SK-N-SH (cell line): ENCODE measurements at regions not wholly inside any gene's neighbourhood (a gene's known extent, or its start where the extent isn't known, plus 50 kb on each side); places are given as distances from the start of the nearest gene placed in this dataset.

ENCODE experiments used
- ELF1 ChIP-seq: IDR thresholded peaks from 2 replicates; pipeline ENCODE4 v1.4.0; 2012
- EP300 ChIP-seq, 2 experiments: IDR thresholded peaks; 2 replicates each; pipeline versions ENCODE4 v1.4.0 to v1.6.1; 2012; ENCODE audit warnings: borderline replicate concordance in 1 of 2, low read depth in 1 of 2, low read length in 1 of 2
- EZH2phosphoT487 ChIP-seq: fragments of 200-600 bp; sonication (generic); IDR thresholded peaks from 2 replicates; pipeline ENCODE4 v1.6.1; 2017; ENCODE audit warnings: low read depth, mixed run types, mild to moderate bottlenecking, antibody characterized with exemption, moderate library complexity, borderline replicate concordance
- FOXJ3 ChIP-seq: sonication (generic); formaldehyde crosslinking; IDR thresholded peaks from 2 replicates; pipeline ENCODE4 v1.5.1; 2020; ENCODE audit warnings: mild to moderate bottlenecking, missing genetic modification reagents
- POLR2AphosphoS5 ChIP-seq: IDR thresholded peaks from 2 replicates; pipeline ENCODE4 v1.6.1; 2012; ENCODE audit warnings: low read depth, low read length
- RAD21 ChIP-seq: IDR thresholded peaks from 2 replicates; pipeline ENCODE4 v1.6.1; 2012; ENCODE audit warnings: mild to moderate bottlenecking, low read length
- TAF1 ChIP-seq: IDR thresholded peaks from 2 replicates; pipeline ENCODE4 v1.6.1; 2012; ENCODE audit warnings: low read depth, mild to moderate bottlenecking, low read length, moderate library complexity, borderline replicate concordance
- YY1 ChIP-seq: IDR thresholded peaks from 2 replicates; pipeline ENCODE4 v1.4.0; 2012; ENCODE audit warnings: low read depth, mild to moderate bottlenecking
- TF ChIP-seq, protein P1 (sequence below): IDR thresholded peaks from 2 replicates; pipeline ENCODE4 v1.4.0; 2012; ENCODE audit warnings: low read depth, borderline replicate concordance
- TF ChIP-seq, protein P2 (sequence below): fragments of 200-600 bp; sonication (generic); IDR thresholded peaks from 2 replicates; pipeline ENCODE4 v1.6.1; 2017; ENCODE audit warnings: antibody characterized with exemption, mild to moderate bottlenecking, moderate library complexity
- TF ChIP-seq, protein P3 (sequence below): IDR thresholded peaks from 2 replicates; pipeline ENCODE4 v1.6.1; 2012; ENCODE audit warnings: mild to moderate bottlenecking, low read depth, low read length, moderate library complexity

DNA sequence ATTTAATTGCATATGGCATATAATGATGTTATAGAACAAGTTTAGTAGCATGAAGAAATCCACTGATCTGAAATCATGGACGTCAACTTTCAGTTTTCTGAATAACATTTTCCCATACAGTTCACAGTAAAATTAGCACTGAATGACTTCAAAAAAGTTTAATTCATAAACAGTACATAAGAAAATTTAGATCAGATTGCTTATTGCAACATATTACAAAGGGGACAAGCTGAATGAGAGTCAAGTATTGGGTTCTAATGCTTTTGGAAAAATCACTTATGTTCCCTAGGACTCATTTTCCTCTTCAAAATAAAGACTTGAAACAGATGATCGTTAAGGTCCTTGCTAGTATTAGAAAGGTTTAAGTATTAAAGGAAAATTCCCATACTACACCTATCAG, 898.3 kb upstream of the INTU start:
- TF ChIP-seq, protein P1, sequence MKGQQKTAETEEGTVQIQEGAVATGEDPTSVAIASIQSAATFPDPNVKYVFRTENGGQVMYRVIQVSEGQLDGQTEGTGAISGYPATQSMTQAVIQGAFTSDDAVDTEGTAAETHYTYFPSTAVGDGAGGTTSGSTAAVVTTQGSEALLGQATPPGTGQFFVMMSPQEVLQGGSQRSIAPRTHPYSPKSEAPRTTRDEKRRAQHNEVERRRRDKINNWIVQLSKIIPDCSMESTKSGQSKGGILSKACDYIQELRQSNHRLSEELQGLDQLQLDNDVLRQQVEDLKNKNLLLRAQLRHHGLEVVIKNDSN = no peak
- TF ChIP-seq, protein P2, sequence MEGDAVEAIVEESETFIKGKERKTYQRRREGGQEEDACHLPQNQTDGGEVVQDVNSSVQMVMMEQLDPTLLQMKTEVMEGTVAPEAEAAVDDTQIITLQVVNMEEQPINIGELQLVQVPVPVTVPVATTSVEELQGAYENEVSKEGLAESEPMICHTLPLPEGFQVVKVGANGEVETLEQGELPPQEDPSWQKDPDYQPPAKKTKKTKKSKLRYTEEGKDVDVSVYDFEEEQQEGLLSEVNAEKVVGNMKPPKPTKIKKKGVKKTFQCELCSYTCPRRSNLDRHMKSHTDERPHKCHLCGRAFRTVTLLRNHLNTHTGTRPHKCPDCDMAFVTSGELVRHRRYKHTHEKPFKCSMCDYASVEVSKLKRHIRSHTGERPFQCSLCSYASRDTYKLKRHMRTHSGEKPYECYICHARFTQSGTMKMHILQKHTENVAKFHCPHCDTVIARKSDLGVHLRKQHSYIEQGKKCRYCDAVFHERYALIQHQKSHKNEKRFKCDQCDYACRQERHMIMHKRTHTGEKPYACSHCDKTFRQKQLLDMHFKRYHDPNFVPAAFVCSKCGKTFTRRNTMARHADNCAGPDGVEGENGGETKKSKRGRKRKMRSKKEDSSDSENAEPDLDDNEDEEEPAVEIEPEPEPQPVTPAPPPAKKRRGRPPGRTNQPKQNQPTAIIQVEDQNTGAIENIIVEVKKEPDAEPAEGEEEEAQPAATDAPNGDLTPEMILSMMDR = no peak
- TF ChIP-seq RAD21 (no peak), FOXJ3 (CRISPR knock-in tag) (no peak), TAF1 (no peak), ELF1 (no peak), EZH2phosphoT487 (no peak), EP300 (IDR thresholded peaks at IDR 0.05; ENCODE audit: borderline replicate concordance in 1 of 2, low read depth in 1 of 2, low read length in 1 of 2) (no peak), POLR2AphosphoS5 (no peak), YY1 (no peak)
- TF ChIP-seq, protein P3, sequence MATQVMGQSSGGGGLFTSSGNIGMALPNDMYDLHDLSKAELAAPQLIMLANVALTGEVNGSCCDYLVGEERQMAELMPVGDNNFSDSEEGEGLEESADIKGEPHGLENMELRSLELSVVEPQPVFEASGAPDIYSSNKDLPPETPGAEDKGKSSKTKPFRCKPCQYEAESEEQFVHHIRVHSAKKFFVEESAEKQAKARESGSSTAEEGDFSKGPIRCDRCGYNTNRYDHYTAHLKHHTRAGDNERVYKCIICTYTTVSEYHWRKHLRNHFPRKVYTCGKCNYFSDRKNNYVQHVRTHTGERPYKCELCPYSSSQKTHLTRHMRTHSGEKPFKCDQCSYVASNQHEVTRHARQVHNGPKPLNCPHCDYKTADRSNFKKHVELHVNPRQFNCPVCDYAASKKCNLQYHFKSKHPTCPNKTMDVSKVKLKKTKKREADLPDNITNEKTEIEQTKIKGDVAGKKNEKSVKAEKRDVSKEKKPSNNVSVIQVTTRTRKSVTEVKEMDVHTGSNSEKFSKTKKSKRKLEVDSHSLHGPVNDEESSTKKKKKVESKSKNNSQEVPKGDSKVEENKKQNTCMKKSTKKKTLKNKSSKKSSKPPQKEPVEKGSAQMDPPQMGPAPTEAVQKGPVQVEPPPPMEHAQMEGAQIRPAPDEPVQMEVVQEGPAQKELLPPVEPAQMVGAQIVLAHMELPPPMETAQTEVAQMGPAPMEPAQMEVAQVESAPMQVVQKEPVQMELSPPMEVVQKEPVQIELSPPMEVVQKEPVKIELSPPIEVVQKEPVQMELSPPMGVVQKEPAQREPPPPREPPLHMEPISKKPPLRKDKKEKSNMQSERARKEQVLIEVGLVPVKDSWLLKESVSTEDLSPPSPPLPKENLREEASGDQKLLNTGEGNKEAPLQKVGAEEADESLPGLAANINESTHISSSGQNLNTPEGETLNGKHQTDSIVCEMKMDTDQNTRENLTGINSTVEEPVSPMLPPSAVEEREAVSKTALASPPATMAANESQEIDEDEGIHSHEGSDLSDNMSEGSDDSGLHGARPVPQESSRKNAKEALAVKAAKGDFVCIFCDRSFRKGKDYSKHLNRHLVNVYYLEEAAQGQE = no peak
